ENCODE measurements at regions not wholly inside any gene's neighbourhood (a gene's known extent, or its start where the extent isn't known, plus 50 kb on each side); places are given as distances from the start of the nearest gene placed in this dataset.

GRCh38 chr6:164477790-164478189, 831.6 kb downstream of the C6orf118 start:
- DNase-seq (ENCODE audit: low read depth): no peak
- H3K9me3 Mint-ChIP-seq (ENCODE audit: unreplicated experiment): peaks cover 11% of the 10 kb centered on the region

GRCh38 chr6:164477101-164477500, 832.3 kb downstream of the C6orf118 start:
- H3K9me3 Mint-ChIP-seq (ENCODE audit: unreplicated experiment): peaks cover 8% of the 10 kb centered on the region
- no peak overlapping the region for H3K27ac Mint-ChIP-seq (ENCODE audit: unreplicated experiment)
- H3K27ac ChIP-seq (ENCODE audit: low read depth, low read length): no peak overlapping the region
- no peaks in the 10 kb centered on the region for H3K36me3 ChIP-seq (ENCODE audit: insufficient read depth, low read length)
- no peaks in the 10 kb centered on the region for H3K4me1 Mint-ChIP-seq (ENCODE audit: low read depth, unreplicated experiment)
- H3K27me3 Mint-ChIP-seq (ENCODE audit: low read depth, unreplicated experiment): no peaks in the 10 kb centered on the region
- DNase-seq (ENCODE audit: low read depth) (peak; percentile 14), FAIRE-seq (no peak)
- no peaks in the 10 kb centered on the region for H4K20me1 ChIP-seq (ENCODE audit: insufficient read depth, low read length)
- no peak overlapping the region for H3K4me3 ChIP-seq (ENCODE audit: insufficient read depth, low read depth, low read length)
- H3K27me3 ChIP-seq (ENCODE audit: insufficient read depth, low read length): no peaks in the 10 kb centered on the region
- no peaks in the 10 kb centered on the region for H3K9me3 ChIP-seq (ENCODE audit: insufficient read depth, low read depth, low read length)
- no peaks in the 10 kb centered on the region for H3K36me3 Mint-ChIP-seq (ENCODE audit: low read depth, unreplicated experiment)
- H3K4me2 ChIP-seq (ENCODE audit: low read length): no peak overlapping the region
- no peak overlapping the region for H3K4me3 Mint-ChIP-seq (ENCODE audit: unreplicated experiment)
- no peak overlapping the region for H2AFZ ChIP-seq (ENCODE audit: low read depth, low read length)
- H3K79me2 ChIP-seq (ENCODE audit: insufficient read depth, low read length): no peaks in the 10 kb centered on the region
- no peak overlapping the region for H3K9ac ChIP-seq (ENCODE audit: low read length)
- TF ChIP-seq EZH2 (IDR thresholded peaks at IDR 0.05; ENCODE audit: insufficient read depth, low read length) (no peak), CTCF (IDR thresholded peaks at IDR 0.05; ENCODE audit: insufficient read depth, low read depth, low read length) (no peak)
- no peaks in the 10 kb centered on the region for H3K4me1 ChIP-seq (ENCODE audit: insufficient read depth, low read length)

More at GRCh38 chr6:164477790-164478189, 831.6 kb downstream of the C6orf118 start:
- no peak overlapping the region for H3K4me3 ChIP-seq (ENCODE audit: insufficient read depth, low read depth, low read length)
- no peaks in the 10 kb centered on the region for H3K4me1 ChIP-seq (ENCODE audit: insufficient read depth, low read length)
- no peaks in the 10 kb centered on the region for H3K27me3 ChIP-seq (ENCODE audit: insufficient read depth, low read length)
- no peak overlapping the region for H2AFZ ChIP-seq (ENCODE audit: low read depth, low read length)
- Mint-ChIP-seq H3K27me3 (ENCODE audit: low read depth, unreplicated experiment) (no peaks in the 10 kb centered on the region), H3K4me3 (ENCODE audit: unreplicated experiment) (no peak overlapping the region), H3K36me3 (ENCODE audit: low read depth, unreplicated experiment) (no peaks in the 10 kb centered on the region), H3K27ac (ENCODE audit: unreplicated experiment) (no peak overlapping the region), H3K4me1 (ENCODE audit: low read depth, unreplicated experiment) (no peaks in the 10 kb centered on the region)
- TF ChIP-seq CTCF (IDR thresholded peaks at IDR 0.05; ENCODE audit: insufficient read depth, low read depth, low read length) (no peak), EZH2 (IDR thresholded peaks at IDR 0.05; ENCODE audit: insufficient read depth, low read length) (no peak)
- H4K20me1 ChIP-seq (ENCODE audit: insufficient read depth, low read length): no peaks in the 10 kb centered on the region
- H3K9me3 ChIP-seq (ENCODE audit: insufficient read depth, low read depth, low read length): no peaks in the 10 kb centered on the region
- no peak overlapping the region for H3K4me2 ChIP-seq (ENCODE audit: low read length)
- no peaks in the 10 kb centered on the region for H3K36me3 ChIP-seq (ENCODE audit: insufficient read depth, low read length)
- no peak overlapping the region for H3K27ac ChIP-seq (ENCODE audit: low read depth, low read length)
- no peak overlapping the region for H3K9ac ChIP-seq (ENCODE audit: low read length)
- no peaks in the 10 kb centered on the region for H3K79me2 ChIP-seq (ENCODE audit: insufficient read depth, low read length)
- FAIRE-seq: no peak

- Mint-ChIP-seq H3K27me3 (ENCODE audit: low read depth, unreplicated experiment) (no peaks in the 10 kb centered on the region), H3K4me3 (ENCODE audit: unreplicated experiment) (no peak overlapping the region), H3K9me3 (ENCODE audit: unreplicated experiment) (peaks cover 5% of the 10 kb centered on the region), H3K27ac (ENCODE audit: unreplicated experiment) (no peak overlapping the region), H3K4me1 (ENCODE audit: low read depth, unreplicated experiment) (no peaks in the 10 kb centered on the region), H3K36me3 (ENCODE audit: low read depth, unreplicated experiment) (no peaks in the 10 kb centered on the region)
- DNase-seq (ENCODE audit: low read depth) (no peak), FAIRE-seq (no peak)
- H4K20me1 ChIP-seq (ENCODE audit: insufficient read depth, low read length): no peaks in the 10 kb centered on the region
- TF ChIP-seq CTCF (IDR thresholded peaks at IDR 0.05; ENCODE audit: insufficient read depth, low read depth, low read length) (no peak), EZH2 (IDR thresholded peaks at IDR 0.05; ENCODE audit: insufficient read depth, low read length) (no peak)
- H3K79me2 ChIP-seq (ENCODE audit: insufficient read depth, low read length): no peaks in the 10 kb centered on the region
- H3K4me2 ChIP-seq (ENCODE audit: low read length): no peak overlapping the region
- no peaks in the 10 kb centered on the region for H3K4me1 ChIP-seq (ENCODE audit: insufficient read depth, low read length)
- no peak overlapping the region for H2AFZ ChIP-seq (ENCODE audit: low read depth, low read length)
- no peaks in the 10 kb centered on the region for H3K27me3 ChIP-seq (ENCODE audit: insufficient read depth, low read length)
- H3K27ac ChIP-seq (ENCODE audit: low read depth, low read length): no peak overlapping the region
- no peak overlapping the region for H3K9ac ChIP-seq (ENCODE audit: low read length)
- H3K36me3 ChIP-seq (ENCODE audit: insufficient read depth, low read length): no peaks in the 10 kb centered on the region
- H3K9me3 ChIP-seq (ENCODE audit: insufficient read depth, low read depth, low read length): no peaks in the 10 kb centered on the region
- H3K4me3 ChIP-seq (ENCODE audit: insufficient read depth, low read depth, low read length): no peak overlapping the region
These were observed 840.0 kb downstream of the C6orf118 start for GRCh38 chr6:164469276-164469949.
